DOHH2 (cell line): ENCODE measurements at regions not wholly inside any gene's neighbourhood (a gene's known extent, or its start where the extent isn't known, plus 50 kb on each side); places are given as distances from the start of the nearest gene placed in this dataset.

Experiments used
- CTCF ChIP-seq: fragments of 200-600 bp; sonication (generic); IDR thresholded peaks from one replicate; pipeline ENCODE4 v1.5.1; 2014; ENCODE audit warnings: antibody characterized with exemption, mild to moderate bottlenecking, low read depth, low read length; ENCODE audit not compliant: poor library complexity, severe bottlenecking
- EZH2phosphoT487 ChIP-seq: fragments of 200-600 bp; sonication (generic); IDR thresholded peaks from 2 replicates; pipeline ENCODE4 v1.6.1; 2017; ENCODE audit warnings: borderline replicate concordance, mild to moderate bottlenecking, antibody characterized with exemption, low read length, moderate library complexity, mixed read lengths

GRCh38 chr2:125658583-125658982 lies 997.4 kb upstream of the GYPC start:
- TF ChIP-seq CTCF (no peak), EZH2phosphoT487 (no peak)
